ENCODE measurements at regions not wholly inside any gene's neighbourhood (a gene's known extent, or its start where the extent isn't known, plus 50 kb on each side); places are given as distances from the start of the nearest gene placed in this dataset.

DNA sequence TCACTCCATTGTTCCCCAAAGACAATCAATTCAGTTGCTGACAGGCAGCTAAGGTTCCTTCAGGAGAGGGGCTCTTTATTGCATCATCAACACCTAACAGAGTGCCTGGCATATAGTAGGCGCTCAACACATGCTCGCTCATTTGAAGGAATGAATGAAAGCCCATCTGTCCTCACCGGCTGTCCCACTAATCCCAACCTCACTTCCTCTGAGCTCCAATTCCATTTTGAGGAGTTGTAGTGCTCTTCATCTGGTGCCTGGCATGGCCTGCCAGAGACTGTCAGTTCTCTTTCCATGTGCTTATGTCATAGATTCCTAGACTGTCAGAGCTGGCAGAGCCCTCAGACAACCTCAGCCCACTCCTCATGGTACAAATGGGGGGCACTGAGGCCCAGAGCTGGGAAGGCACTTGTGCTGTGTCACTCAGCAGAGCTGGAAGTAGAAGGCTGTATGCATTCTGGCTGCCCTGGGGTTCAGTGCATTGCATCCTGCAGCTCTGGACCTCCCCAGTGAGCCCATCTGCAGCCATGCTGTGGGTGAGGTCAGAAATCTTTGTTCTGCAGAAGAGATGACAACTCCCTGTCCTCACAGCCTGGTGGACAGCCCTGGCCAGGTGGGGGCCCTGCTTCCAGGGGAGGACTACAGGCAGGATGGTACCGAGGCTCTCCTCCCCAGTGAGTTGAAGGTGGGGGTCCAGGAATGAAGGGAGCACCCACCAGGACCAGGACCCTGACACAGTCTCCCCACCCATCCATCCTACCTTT, 134.9 kb upstream of the PJA1 start:
- H3K9me3 ChIP-seq (ENCODE audit: low read length) = no peaks in the 10 kb centered on the region
- no peak overlapping the region for H3K4me3 ChIP-seq (ENCODE audit: low read length)
- no peaks in the 10 kb centered on the region for H3F3A ChIP-seq (ENCODE audit: insufficient read depth, low read length, poor library complexity, severe bottlenecking)
- no peak overlapping the region for H3K27ac ChIP-seq (ENCODE audit: low read length)
- no peaks in the 10 kb centered on the region for H3K9me2 ChIP-seq (ENCODE audit: insufficient read depth, low read length)
- H3K79me2 ChIP-seq (replicated peaks; ENCODE audit: insufficient read depth, low read length) = no peaks in the 10 kb centered on the region
- TF ChIP-seq, protein P1, sequence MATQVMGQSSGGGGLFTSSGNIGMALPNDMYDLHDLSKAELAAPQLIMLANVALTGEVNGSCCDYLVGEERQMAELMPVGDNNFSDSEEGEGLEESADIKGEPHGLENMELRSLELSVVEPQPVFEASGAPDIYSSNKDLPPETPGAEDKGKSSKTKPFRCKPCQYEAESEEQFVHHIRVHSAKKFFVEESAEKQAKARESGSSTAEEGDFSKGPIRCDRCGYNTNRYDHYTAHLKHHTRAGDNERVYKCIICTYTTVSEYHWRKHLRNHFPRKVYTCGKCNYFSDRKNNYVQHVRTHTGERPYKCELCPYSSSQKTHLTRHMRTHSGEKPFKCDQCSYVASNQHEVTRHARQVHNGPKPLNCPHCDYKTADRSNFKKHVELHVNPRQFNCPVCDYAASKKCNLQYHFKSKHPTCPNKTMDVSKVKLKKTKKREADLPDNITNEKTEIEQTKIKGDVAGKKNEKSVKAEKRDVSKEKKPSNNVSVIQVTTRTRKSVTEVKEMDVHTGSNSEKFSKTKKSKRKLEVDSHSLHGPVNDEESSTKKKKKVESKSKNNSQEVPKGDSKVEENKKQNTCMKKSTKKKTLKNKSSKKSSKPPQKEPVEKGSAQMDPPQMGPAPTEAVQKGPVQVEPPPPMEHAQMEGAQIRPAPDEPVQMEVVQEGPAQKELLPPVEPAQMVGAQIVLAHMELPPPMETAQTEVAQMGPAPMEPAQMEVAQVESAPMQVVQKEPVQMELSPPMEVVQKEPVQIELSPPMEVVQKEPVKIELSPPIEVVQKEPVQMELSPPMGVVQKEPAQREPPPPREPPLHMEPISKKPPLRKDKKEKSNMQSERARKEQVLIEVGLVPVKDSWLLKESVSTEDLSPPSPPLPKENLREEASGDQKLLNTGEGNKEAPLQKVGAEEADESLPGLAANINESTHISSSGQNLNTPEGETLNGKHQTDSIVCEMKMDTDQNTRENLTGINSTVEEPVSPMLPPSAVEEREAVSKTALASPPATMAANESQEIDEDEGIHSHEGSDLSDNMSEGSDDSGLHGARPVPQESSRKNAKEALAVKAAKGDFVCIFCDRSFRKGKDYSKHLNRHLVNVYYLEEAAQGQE (IDR thresholded peaks at IDR 0.05; ENCODE audit: borderline replicate concordance) = no peak
- TF ChIP-seq POLR2AphosphoS5 (IDR thresholded peaks at IDR 0.05) = no peak
- TF ChIP-seq, protein P2, sequence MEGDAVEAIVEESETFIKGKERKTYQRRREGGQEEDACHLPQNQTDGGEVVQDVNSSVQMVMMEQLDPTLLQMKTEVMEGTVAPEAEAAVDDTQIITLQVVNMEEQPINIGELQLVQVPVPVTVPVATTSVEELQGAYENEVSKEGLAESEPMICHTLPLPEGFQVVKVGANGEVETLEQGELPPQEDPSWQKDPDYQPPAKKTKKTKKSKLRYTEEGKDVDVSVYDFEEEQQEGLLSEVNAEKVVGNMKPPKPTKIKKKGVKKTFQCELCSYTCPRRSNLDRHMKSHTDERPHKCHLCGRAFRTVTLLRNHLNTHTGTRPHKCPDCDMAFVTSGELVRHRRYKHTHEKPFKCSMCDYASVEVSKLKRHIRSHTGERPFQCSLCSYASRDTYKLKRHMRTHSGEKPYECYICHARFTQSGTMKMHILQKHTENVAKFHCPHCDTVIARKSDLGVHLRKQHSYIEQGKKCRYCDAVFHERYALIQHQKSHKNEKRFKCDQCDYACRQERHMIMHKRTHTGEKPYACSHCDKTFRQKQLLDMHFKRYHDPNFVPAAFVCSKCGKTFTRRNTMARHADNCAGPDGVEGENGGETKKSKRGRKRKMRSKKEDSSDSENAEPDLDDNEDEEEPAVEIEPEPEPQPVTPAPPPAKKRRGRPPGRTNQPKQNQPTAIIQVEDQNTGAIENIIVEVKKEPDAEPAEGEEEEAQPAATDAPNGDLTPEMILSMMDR (IDR thresholded peaks at IDR 0.05; ENCODE audit: poor library complexity, severe bottlenecking) = no peak
- H2AFZ ChIP-seq (ENCODE audit: low read depth, low read length) = no peak overlapping the region
- no peak overlapping the region for H3K9ac ChIP-seq (ENCODE audit: low read length)
- H3K27me3 ChIP-seq (ENCODE audit: insufficient read depth, low read depth, low read length) = no peaks in the 10 kb centered on the region
- no peaks in the 10 kb centered on the region for H4K20me1 ChIP-seq (ENCODE audit: insufficient read depth)
- H3K36me3 ChIP-seq (ENCODE audit: insufficient read depth, low read length) = no peaks in the 10 kb centered on the region
- H3K4me2 ChIP-seq (ENCODE audit: low read length) = no peak overlapping the region

DNA sequence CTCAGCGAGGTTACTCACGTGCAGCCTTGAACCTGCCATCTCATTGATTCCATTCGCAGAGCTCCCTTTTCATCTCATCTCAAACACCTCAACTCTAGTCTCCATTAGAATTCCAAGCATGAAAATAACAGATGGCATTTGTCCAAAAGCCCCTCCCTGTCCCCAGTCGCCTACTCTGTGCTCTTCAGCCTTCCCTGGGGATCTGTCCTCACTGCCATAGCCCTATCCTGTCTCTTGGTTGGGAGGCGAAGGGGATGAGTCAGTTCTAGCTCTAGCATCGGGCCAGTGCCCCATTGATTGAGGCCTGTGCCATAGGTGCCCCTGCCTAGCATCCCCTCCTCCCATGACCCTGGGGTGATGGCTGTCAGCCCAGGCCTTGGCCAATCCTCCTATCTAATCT, 134.0 kb upstream of the PJA1 start:
- H2AFZ ChIP-seq (ENCODE audit: low read depth, low read length) = no peak overlapping the region
- TF ChIP-seq EP300 (conservative IDR thresholded peaks at IDR 0.05; ENCODE audit: poor library complexity, severe bottlenecking) = no peak
- no peak for TF ChIP-seq RAD21 (conservative IDR thresholded peaks at IDR 0.05)
- TF ChIP-seq EZH2 (IDR thresholded peaks at IDR 0.05; ENCODE audit: borderline replicate concordance, insufficient read depth, low read length, poor library complexity, severe bottlenecking) = no peak
- no peak for TF ChIP-seq POLR2AphosphoS5 (IDR thresholded peaks at IDR 0.05)
- no peak for TF ChIP-seq SMC3 (conservative IDR thresholded peaks at IDR 0.05; ENCODE audit: poor library complexity)
- TF ChIP-seq, protein P1 (IDR thresholded peaks at IDR 0.05; ENCODE audit: borderline replicate concordance) = no peak
- no peak for TF ChIP-seq MXI1 (conservative IDR thresholded peaks at IDR 0.05; ENCODE audit: poor library complexity, severe bottlenecking)
- no peak for TF ChIP-seq TAF1 (IDR thresholded peaks at IDR 0.05; ENCODE audit: low read depth)
- TF ChIP-seq, protein P2 (IDR thresholded peaks at IDR 0.05; ENCODE audit: poor library complexity, severe bottlenecking) = no peak

More for the DNA sequence above, 134.0 kb upstream of the PJA1 start:
- Histone ChIP-seq H4K20me1 (ENCODE audit: insufficient read depth) (no peaks in the 10 kb centered on the region), H3K4me3 (ENCODE audit: low read length) (no peak overlapping the region), H3K79me2 (replicated peaks; ENCODE audit: insufficient read depth, low read length) (no peaks in the 10 kb centered on the region), H3F3A (ENCODE audit: insufficient read depth, low read length, poor library complexity, severe bottlenecking) (no peaks in the 10 kb centered on the region), H3K9ac (ENCODE audit: low read length) (no peak overlapping the region), H3K27me3 (ENCODE audit: insufficient read depth, low read depth, low read length) (no peaks in the 10 kb centered on the region), H3K9me3 (ENCODE audit: low read length) (no peaks in the 10 kb centered on the region), H3K4me2 (ENCODE audit: low read length) (no peak overlapping the region), H3K36me3 (ENCODE audit: insufficient read depth, low read length) (no peaks in the 10 kb centered on the region), H3K9me2 (ENCODE audit: insufficient read depth, low read length) (no peaks in the 10 kb centered on the region), H3K27ac (ENCODE audit: low read length) (no peak overlapping the region)
